Mucosa of stomach (tissue), 1 donor: ENCODE measurements at regions not wholly inside any gene's neighbourhood (a gene's known extent, or its start where the extent isn't known, plus 50 kb on each side); places are given as distances from the start of the nearest gene placed in this dataset.
A peak's percentile ranks its signal among the peaks of the same experiment; 100 is the strongest.

ENCODE experiments used
- H3K27me3 ChIP-seq: one replicate; pipeline ENCODE4 v1.7.0; 2013; ENCODE audit warnings: mild to moderate bottlenecking, low read length; ENCODE audit not compliant: control insufficient read depth, insufficient read depth
- H3K36me3 ChIP-seq: one replicate; pipeline ENCODE4 v1.7.0; 2013; ENCODE audit warnings: low read length; ENCODE audit not compliant: control insufficient read depth, insufficient read depth
- H3K4me1 ChIP-seq: one replicate; pipeline ENCODE4 v1.7.0; 2013; ENCODE audit warnings: mild to moderate bottlenecking, low read length; ENCODE audit not compliant: control insufficient read depth, insufficient read depth
- H3K4me3 ChIP-seq: one replicate; pipeline ENCODE4 v1.7.0; 2013; ENCODE audit warnings: low read length
- H3K9ac ChIP-seq: one replicate; pipeline ENCODE4 v1.7.0; 2013; ENCODE audit warnings: mild to moderate bottlenecking, low read length, moderate library complexity
- H3K9me3 ChIP-seq: one replicate; pipeline ENCODE4 v1.7.0; 2013; ENCODE audit warnings: mild to moderate bottlenecking, low read length, moderate library complexity; ENCODE audit not compliant: control insufficient read depth
- donor health status: Pancreatic carcinoma.

GRCh38 chrX:68995780-68996551, 167.1 kb downstream of the EFNB1 start:
- Histone ChIP-seq H3K4me3 (no peak overlapping the region), H3K9me3 (no peaks in the 10 kb centered on the region), H3K9ac (peak overlapping the region; percentile 58), H3K27me3 (no peaks in the 10 kb centered on the region), H3K4me1 (peaks cover 67% of the 10 kb centered on the region), H3K36me3 (no peaks in the 10 kb centered on the region)

DNA sequence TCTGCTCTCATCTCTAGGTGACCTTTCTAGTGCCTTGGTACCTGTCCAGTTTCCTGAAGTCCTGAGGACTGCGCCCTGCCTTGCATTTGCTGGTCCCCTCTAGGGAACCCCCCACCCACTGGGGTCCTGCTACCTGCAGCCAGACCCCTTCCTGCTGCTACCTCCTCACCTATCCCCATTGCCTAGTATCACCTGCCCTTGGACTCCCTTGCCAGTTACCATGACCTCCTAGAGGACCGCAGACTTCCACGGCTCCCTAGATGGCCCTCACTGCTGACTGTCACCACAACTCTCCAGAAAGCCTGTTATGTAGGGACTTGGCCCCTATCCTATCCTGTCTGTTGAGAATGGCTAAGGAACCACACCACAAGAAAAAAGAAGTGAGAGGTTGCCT, 166.6 kb downstream of the EFNB1 start:
- Histone ChIP-seq H3K4me3 (no peak overlapping the region), H3K27me3 (no peaks in the 10 kb centered on the region), H3K4me1 (peaks cover 67% of the 10 kb centered on the region), H3K9me3 (no peaks in the 10 kb centered on the region), H3K36me3 (no peaks in the 10 kb centered on the region), H3K9ac (no peak overlapping the region)

DNA sequence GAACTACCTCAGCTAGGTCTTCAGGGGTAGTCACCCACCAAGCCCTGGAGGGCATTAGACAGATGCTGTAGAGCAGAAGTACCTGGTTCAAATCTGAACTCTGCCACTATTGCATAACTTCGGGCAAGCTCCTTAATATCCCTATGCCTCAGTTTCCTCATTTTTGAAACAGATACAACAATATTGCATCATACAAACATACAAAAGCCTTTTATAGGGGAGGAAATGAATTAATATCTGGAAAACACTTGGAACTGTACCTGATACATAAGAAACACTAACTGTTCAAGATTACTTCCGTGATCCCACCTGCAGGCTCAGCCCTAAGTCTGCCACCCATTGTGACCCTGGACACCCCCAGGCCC, 166.1 kb downstream of the EFNB1 start:
- Histone ChIP-seq H3K9ac (no peak overlapping the region), H3K4me3 (no peak overlapping the region), H3K9me3 (no peaks in the 10 kb centered on the region), H3K27me3 (no peaks in the 10 kb centered on the region), H3K4me1 (peaks cover 71% of the 10 kb centered on the region), H3K36me3 (no peaks in the 10 kb centered on the region)

GRCh38 chrX:68994135-68994890, 165.5 kb downstream of the EFNB1 start:
- Histone ChIP-seq H3K36me3 (no peaks in the 10 kb centered on the region), H3K9me3 (no peaks in the 10 kb centered on the region), H3K4me3 (no peak overlapping the region), H3K9ac (no peak overlapping the region), H3K4me1 (peaks cover 67% of the 10 kb centered on the region), H3K27me3 (no peaks in the 10 kb centered on the region)

DNA sequence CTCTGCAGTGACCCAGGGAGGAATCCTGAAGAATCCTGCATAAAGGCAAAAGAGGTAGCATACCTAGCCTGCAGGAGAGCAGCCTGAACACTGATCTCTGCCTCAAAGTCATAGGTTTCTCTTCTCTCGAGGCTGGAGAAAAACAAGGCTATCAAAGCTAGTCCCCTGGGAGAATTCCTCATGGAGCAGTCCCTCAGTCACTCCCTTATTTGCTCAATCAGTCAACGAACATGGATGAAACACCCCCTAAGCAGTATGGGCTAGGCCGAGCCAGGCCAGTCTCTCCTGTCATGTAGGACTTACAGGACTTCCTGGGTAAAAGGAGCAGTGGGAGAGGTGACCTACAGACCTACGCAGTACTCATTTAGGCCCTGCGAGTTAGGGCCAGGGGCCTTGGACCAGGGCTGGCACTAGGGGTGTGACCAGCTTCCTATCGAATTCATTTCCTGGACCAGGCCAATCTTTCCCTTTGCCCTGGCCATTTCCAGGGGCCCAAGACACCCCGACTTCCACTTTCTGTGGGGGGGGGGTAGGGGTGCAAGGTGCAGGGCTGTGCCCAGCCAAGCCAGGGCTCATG, 164.1 kb downstream of the EFNB1 start:
- no peaks in the 10 kb centered on the region for H3K36me3 ChIP-seq
- peaks cover 54% of the 10 kb centered on the region for H3K4me1 ChIP-seq
- no peaks in the 10 kb centered on the region for H3K27me3 ChIP-seq
- H3K4me3 ChIP-seq: no peak overlapping the region
- no peaks in the 10 kb centered on the region for H3K9me3 ChIP-seq
- no peak overlapping the region for H3K9ac ChIP-seq

DNA sequence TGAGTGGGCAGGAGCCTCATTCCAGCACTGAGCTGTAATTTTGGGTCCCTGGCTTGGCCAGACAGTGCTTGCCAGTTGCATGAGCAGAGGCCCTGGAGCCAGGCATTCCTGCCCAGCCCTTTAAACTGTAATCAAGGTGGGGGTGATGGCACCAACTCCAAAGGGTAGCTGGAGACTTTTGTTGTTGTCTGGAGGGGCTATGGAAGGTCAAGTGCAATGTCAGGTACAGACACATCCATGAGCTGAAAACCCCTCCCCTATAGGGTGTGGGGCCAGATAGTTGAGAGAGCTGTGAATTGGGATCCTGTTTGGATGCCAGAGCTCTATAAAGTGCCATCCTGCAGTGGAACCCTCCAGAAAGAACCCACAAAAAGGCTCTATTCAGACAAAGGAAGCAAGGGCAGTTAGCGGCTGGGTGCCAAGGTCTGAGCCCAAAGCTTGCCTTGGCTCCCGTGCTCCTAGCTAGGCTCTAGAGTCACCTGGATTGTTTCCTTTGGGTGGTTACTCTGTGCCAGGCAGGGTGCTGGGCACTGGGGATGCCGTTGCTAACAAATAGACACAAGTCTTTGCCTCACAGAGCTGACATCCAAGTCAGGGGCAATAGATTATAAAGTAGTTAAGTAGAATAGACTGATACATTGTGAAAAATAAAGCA, 163.0 kb downstream of the EFNB1 start:
- Histone ChIP-seq H3K27me3 (no peaks in the 10 kb centered on the region), H3K4me1 (peaks cover 46% of the 10 kb centered on the region), H3K36me3 (no peaks in the 10 kb centered on the region), H3K9ac (no peak overlapping the region), H3K4me3 (no peak overlapping the region), H3K9me3 (no peaks in the 10 kb centered on the region)

GRCh38 chrX:68990948-68991347, 162.1 kb downstream of the EFNB1 start:
- no peaks in the 10 kb centered on the region for H3K36me3 ChIP-seq
- H3K27me3 ChIP-seq: no peaks in the 10 kb centered on the region
- peaks cover 37% of the 10 kb centered on the region for H3K4me1 ChIP-seq
- no peak overlapping the region for H3K9ac ChIP-seq
- no peak overlapping the region for H3K4me3 ChIP-seq
- H3K9me3 ChIP-seq: no peaks in the 10 kb centered on the region

DNA sequence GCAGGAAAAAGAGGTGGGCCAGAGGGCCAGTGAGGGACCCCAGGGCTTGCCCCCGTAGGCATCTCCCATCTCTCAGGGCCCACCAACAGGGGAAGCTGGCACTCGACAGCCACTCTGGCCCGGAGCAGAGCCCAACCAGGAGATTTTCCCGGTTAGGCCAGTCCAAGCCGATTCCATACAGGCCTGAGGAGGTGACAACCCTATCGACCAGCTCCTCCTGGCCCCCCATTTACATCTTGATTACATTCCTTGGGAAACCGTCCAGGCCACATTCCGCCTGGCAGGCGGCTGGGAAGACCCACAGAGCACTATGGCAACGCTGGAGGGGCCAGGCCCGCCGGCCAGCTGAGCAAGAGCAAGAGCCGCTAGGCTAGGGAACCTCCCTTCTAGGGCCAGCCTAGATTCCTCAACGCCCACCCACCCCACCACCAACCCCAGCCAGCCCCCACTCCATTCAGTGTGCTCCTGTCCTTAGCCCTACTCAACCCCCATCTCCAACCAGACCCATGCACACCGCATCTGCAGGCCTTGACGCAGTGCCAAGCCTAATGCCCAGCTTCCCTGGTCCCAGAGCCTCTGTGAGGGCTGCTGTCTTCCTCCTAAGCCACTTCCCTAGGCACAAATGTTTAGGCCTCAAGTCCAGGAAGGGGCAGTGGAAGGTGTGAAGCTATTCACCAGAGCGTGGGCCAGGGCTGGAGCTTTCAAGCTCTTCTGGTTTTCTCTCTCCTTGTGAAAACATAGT, 161.2 kb downstream of the EFNB1 start:
- Histone ChIP-seq H3K9me3 (no peaks in the 10 kb centered on the region), H3K4me1 (peaks cover 28% of the 10 kb centered on the region), H3K4me3 (no peak overlapping the region), H3K36me3 (no peaks in the 10 kb centered on the region), H3K9ac (no peak overlapping the region), H3K27me3 (no peaks in the 10 kb centered on the region)

GRCh38 chrX:68989456-68989855, 160.6 kb downstream of the EFNB1 start:
- Histone ChIP-seq H3K4me3 (no peak overlapping the region), H3K36me3 (no peaks in the 10 kb centered on the region), H3K4me1 (peaks cover 22% of the 10 kb centered on the region), H3K27me3 (no peaks in the 10 kb centered on the region), H3K9ac (no peak overlapping the region), H3K9me3 (no peaks in the 10 kb centered on the region)

DNA sequence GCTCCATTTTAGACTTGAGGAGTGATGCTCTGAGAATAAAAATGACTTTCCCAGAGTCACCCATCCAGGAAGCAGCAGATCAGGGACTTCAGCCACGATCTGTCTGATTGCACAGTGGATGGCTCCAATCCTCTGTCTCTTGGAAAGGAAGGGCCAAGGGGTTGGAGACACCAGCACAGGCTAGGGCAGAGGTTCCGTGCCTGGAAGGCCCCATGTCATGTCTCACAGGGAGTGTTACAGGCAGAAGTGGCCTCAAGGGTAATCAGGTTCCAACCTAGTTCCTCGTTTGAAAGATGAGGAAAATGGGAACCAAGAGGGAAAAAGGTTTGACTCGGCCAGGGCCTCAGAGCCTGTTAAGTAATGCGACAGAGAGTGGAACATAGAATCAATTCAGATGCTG, 160.0 kb downstream of the EFNB1 start:
- peaks cover 18% of the 10 kb centered on the region for H3K4me1 ChIP-seq
- no peak overlapping the region for H3K9ac ChIP-seq
- no peak overlapping the region for H3K4me3 ChIP-seq
- H3K9me3 ChIP-seq: no peaks in the 10 kb centered on the region
- H3K36me3 ChIP-seq: no peaks in the 10 kb centered on the region
- no peaks in the 10 kb centered on the region for H3K27me3 ChIP-seq

DNA sequence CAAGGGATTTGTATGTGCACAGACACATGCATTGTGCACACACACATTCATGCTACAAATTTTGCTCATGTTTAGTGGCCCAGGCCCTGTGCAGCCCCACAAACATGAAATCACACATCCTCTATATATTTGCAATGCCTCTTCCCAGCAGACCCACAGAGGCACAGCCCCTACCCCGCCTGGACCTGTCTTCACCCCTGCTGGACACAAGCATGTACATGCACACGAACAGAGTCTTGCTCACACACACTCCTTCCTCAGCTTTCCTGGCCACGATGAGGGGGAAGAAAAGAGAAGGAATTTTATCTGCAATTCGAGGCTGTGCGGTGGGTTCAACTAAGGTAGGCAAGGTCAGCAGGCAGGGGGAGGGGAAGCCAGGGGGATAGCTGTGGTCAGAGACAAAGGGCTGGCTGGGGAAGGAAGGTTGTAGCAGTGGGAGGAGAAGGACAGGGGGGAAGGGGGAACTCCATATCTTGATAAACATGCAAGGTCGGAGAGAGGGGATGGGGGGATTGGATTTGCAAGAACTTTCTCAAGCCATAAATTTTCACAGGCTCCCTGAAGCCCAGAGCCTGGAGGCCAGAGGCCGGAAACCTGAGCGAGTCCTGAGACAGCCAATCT, 156.4 kb downstream of the EFNB1 start:
- no peak overlapping the region for H3K9ac ChIP-seq
- H3K27me3 ChIP-seq: no peaks in the 10 kb centered on the region
- H3K4me3 ChIP-seq: no peak overlapping the region
- H3K4me1 ChIP-seq: peaks cover 5% of the 10 kb centered on the region
- H3K36me3 ChIP-seq: no peaks in the 10 kb centered on the region
- H3K9me3 ChIP-seq: no peaks in the 10 kb centered on the region
